ENCODE measurements at regions not wholly inside any gene's neighbourhood (a gene's known extent, or its start where the extent isn't known, plus 50 kb on each side); places are given as distances from the start of the nearest gene placed in this dataset.
A peak's percentile ranks its signal among the peaks of the same experiment; 100 is the strongest.
"Not testable (repeated sequence)": the region's sequence is repeated elsewhere in the genome, so short reads cannot be mapped to it uniquely, and the experiment has no call there.

- DNase-seq, result no peak
These were observed 94.6 kb upstream of the RNF32 start for GRCh38 chr7:156545979-156546378.

- DNase-seq, result no peak
These were observed 95.5 kb upstream of the RNF32 start for GRCh38 chr7:156544919-156545715.

GRCh38 chr7:156543699-156544598, 96.6 kb upstream of the RNF32 start:
- no peak for DNase-seq

- DNase-seq, result no peak
These were observed 99.9 kb upstream of the RNF32 start for GRCh38 chr7:156540619-156541165.

GRCh38 chr7:156539999-156540398, 100.6 kb upstream of the RNF32 start:
- DNase-seq, result no peak

GRCh38 chr7:156537006-156537405, 103.6 kb upstream of the RNF32 start:
- no peak for DNase-seq

GRCh38 chr7:156534925-156535324, 105.6 kb upstream of the RNF32 start:
- DNase-seq, result peak; percentile 3

GRCh38 chr7:156533964-156534363, 106.6 kb upstream of the RNF32 start:
- DNase-seq, result no peak

GRCh38 chr7:156533420-156533819, 107.2 kb upstream of the RNF32 start:
- DNase-seq, result no peak

GRCh38 chr7:156532016-156532602, 108.5 kb upstream of the RNF32 start:
- no peak for DNase-seq

- DNase-seq, result no peak
These were observed 110.6 kb upstream of the RNF32 start for GRCh38 chr7:156529956-156530355.

GRCh38 chr7:156527458-156527890, 113.1 kb upstream of the RNF32 start:
- no peak for DNase-seq

GRCh38 chr7:156524818-156525597, 115.6 kb upstream of the RNF32 start:
- DNase-seq, result no peak

GRCh38 chr7:156523447-156524048, 117.0 kb upstream of the RNF32 start:
- no peak for DNase-seq

- DNase-seq, result no peak
These were observed 117.8 kb upstream of the RNF32 start for GRCh38 chr7:156522801-156523200.

GRCh38 chr7:156519070-156519469, 121.5 kb upstream of the RNF32 start:
- DNase-seq, result no peak

- DNase-seq, result no peak
These were observed 122.1 kb upstream of the RNF32 start for GRCh38 chr7:156518466-156518865.

- not testable (repeated sequence) for DNase-seq
These were observed 122.7 kb upstream of the RNF32 start for GRCh38 chr7:156517858-156518257.

GRCh38 chr7:156516791-156517378, 123.7 kb upstream of the RNF32 start:
- no peak for DNase-seq

- no peak for DNase-seq
These were observed 124.4 kb upstream of the RNF32 start for GRCh38 chr7:156515911-156516790.

All from dermis blood vessel endothelial cell (primary cell).